MM.1S (cell line): ENCODE measurements at regions not wholly inside any gene's neighbourhood (a gene's known extent, or its start where the extent isn't known, plus 50 kb on each side); places are given as distances from the start of the nearest gene placed in this dataset.

Experiments
- CTCF ChIP-seq: fragments of 300-600 bp; sonication (generic); IDR thresholded peaks from 2 replicates; pipeline ENCODE4 v1.5.1; 2016; ENCODE audit warnings: antibody characterized with exemption, low read length, mixed read lengths
- EZH2 ChIP-seq: fragments of 300-600 bp; sonication (generic); optimal IDR thresholded peaks from 2 replicates; pipeline ENCODE3; 2017; ENCODE audit warnings: low read depth, mild to moderate bottlenecking, antibody characterized with exemption, low read length, mixed read lengths

GRCh38 chr5:30030101-30030500 is 1163.4 kb upstream of the CDH6 start:
- TF ChIP-seq CTCF (no peak), EZH2 (no peak)
